Activated naive CD4-positive, alpha-beta T cell treated with Interleukin-2 at 50 U/mL for 16 hours (primary cell): ENCODE measurements at regions not wholly inside any gene's neighbourhood (a gene's known extent, or its start where the extent isn't known, plus 50 kb on each side); places are given as distances from the start of the nearest gene placed in this dataset.

Source experiments
- DNase-seq: peaks from one replicate; pipeline ENCODE4 v3.0.0-alpha.2; 2020

GRCh38 chr13:59441596-59442280, 722.0 kb downstream of the DIAPH3 start:
- no peak for DNase-seq

- DNase-seq, result no peak
Observed at GRCh38 chr13:59442461-59442860, 721.3 kb downstream of the DIAPH3 start.

GRCh38 chr13:59442944-59443486, 720.7 kb downstream of the DIAPH3 start:
- DNase-seq, result no peak

GRCh38 chr13:59444210-59444857, 719.4 kb downstream of the DIAPH3 start:
- DNase-seq, result no peak

- DNase-seq, result no peak
Observed at GRCh38 chr13:59445812-59446211, 717.9 kb downstream of the DIAPH3 start.

GRCh38 chr13:59446391-59446790, 717.3 kb downstream of the DIAPH3 start:
- no peak for DNase-seq

GRCh38 chr13:59447031-59447430, 716.7 kb downstream of the DIAPH3 start:
- no peak for DNase-seq

- DNase-seq, result no peak
Observed at GRCh38 chr13:59447846-59448620, 715.7 kb downstream of the DIAPH3 start.

GRCh38 chr13:59449750-59450149, 714.0 kb downstream of the DIAPH3 start:
- DNase-seq, result no peak

- DNase-seq, result no peak
Observed at GRCh38 chr13:59450229-59450628, 713.5 kb downstream of the DIAPH3 start.

GRCh38 chr13:59451236-59451635, 712.5 kb downstream of the DIAPH3 start:
- DNase-seq, result no peak

GRCh38 chr13:59452189-59452890, 711.4 kb downstream of the DIAPH3 start:
- DNase-seq, result no peak

GRCh38 chr13:59458908-59459579, 704.7 kb downstream of the DIAPH3 start:
- no peak for DNase-seq

- DNase-seq, result no peak
Observed at GRCh38 chr13:59459972-59460371, 703.8 kb downstream of the DIAPH3 start.

- DNase-seq, result no peak
Observed at GRCh38 chr13:59461411-59461810, 702.3 kb downstream of the DIAPH3 start.

- DNase-seq, result no peak
Observed at GRCh38 chr13:59463023-59463422, 700.7 kb downstream of the DIAPH3 start.

GRCh38 chr13:59464926-59465325, 698.8 kb downstream of the DIAPH3 start:
- no peak for DNase-seq

- no peak for DNase-seq
Observed at GRCh38 chr13:59468396-59468795, 695.3 kb downstream of the DIAPH3 start.

- no peak for DNase-seq
Observed at GRCh38 chr13:59471106-59471505, 692.6 kb downstream of the DIAPH3 start.

- DNase-seq, result no peak
Observed at GRCh38 chr13:59472134-59472533, 691.6 kb downstream of the DIAPH3 start.

GRCh38 chr13:59474696-59475095, 689.0 kb downstream of the DIAPH3 start:
- no peak for DNase-seq

GRCh38 chr13:59475911-59476310, 687.8 kb downstream of the DIAPH3 start:
- no peak for DNase-seq
